GM12878 (cell line): ENCODE measurements at regions not wholly inside any gene's neighbourhood (a gene's known extent, or its start where the extent isn't known, plus 50 kb on each side); places are given as distances from the start of the nearest gene placed in this dataset.

Experiments used
- ATAC-seq: fragments of 200-7000 bp; cut with Tn5 transposase; 3 replicates; pipeline ENCODE4 v1.9.1; 2020; ENCODE audit warnings: mild to moderate bottlenecking, moderate library complexity
- BruUV-seq: library from RNA; stranded (reverse); fragments of 400-500 nt; replicated peaks from 2 replicates; lab custom pipeline; 2021; lab: Mats Ljungman, UMichigan
- CTCF ChIA-PET: fragments of 300-600 bp; sonication (Branson Sonifier 250); formaldehyde crosslinking; extraction: SDS; loops from one replicate; lab custom pipeline; 2021; ENCODE audit warnings: inconsistent platforms; lab: Yijun Ruan, JAX
- POLR2A ChIA-PET: fragments of 350-600 bp; formaldehyde crosslinking; extraction: SDS; loops from one replicate; lab custom pipeline; 2021; ENCODE audit warnings: inconsistent platforms; lab: Charles Lee
- RAD21 ChIA-PET: fragments of 300-600 bp; sonication (Branson Sonifier 250); formaldehyde crosslinking; loops from one replicate; lab custom pipeline; 2023; ENCODE audit warnings: antibody characterized with exemption; ENCODE audit not compliant: unreplicated experiment; lab: Charles Lee
- SMC1A ChIA-PET: fragments of 300-600 bp; sonication (Branson Sonifier 250); formaldehyde crosslinking; loops from one replicate; lab custom pipeline; 2023; ENCODE audit not compliant: unreplicated experiment, uncharacterized antibody; lab: Charles Lee
- DNase-seq: peaks from one replicate; pipeline ENCODE4 v3.0.0-alpha.2; 2011; ENCODE audit warnings: low read depth, low spot score
- FAIRE-seq: peaks from 3 replicates; lab custom pipeline; 2011; peaks lifted over from hg19 to GRCh38; lab: Jason Lieb, UNC
- H2AFZ ChIP-seq: 2 replicates; pipeline ENCODE4 v1.6.0; 2011; ENCODE audit warnings: low read depth, low read length, control low read depth; ENCODE audit not compliant: control insufficient read depth
- H3K27ac ChIP-seq: 2 replicates; pipeline ENCODE4 v1.5.1; 2011; ENCODE audit warnings: control low read depth; ENCODE audit not compliant: control insufficient read depth, insufficient read depth
- H3K27me3 ChIP-seq, 2 experiments: replicated peaks in 1 of 2; 2 replicates each; pipeline versions ENCODE4 v1.6.0 to v1.6.1; 2011; ENCODE audit warnings: low read length in 1 of 2; ENCODE audit not compliant: control insufficient read depth in 2 of 2, insufficient read depth in 2 of 2
- H3K36me3 ChIP-seq, 2 experiments: 2 replicates each; pipeline ENCODE4 v1.5.1; 2011; ENCODE audit warnings: low read length in 1 of 2; ENCODE audit not compliant: control insufficient read depth in 2 of 2, insufficient read depth in 2 of 2
- H3K4me1 ChIP-seq: 2 replicates; pipeline ENCODE4 v1.6.1; 2011; ENCODE audit warnings: mild to moderate bottlenecking, low read length, moderate library complexity, mixed read lengths; ENCODE audit not compliant: control insufficient read depth, insufficient read depth
- H3K4me2 ChIP-seq: 2 replicates; pipeline ENCODE4 v1.6.0; 2011; ENCODE audit warnings: control low read depth; ENCODE audit not compliant: control insufficient read depth, insufficient read depth
- H3K4me3 ChIP-seq: fragments of 200-600 bp; sonication (generic); 2 replicates; pipeline ENCODE4 v1.5.1; 2016
- H3K79me2 ChIP-seq: 2 replicates; pipeline ENCODE4 v1.6.0; 2011; ENCODE audit warnings: low read length; ENCODE audit not compliant: control insufficient read depth, insufficient read depth
- H3K9ac ChIP-seq: 2 replicates; pipeline ENCODE4 v1.8.0; 2011; ENCODE audit warnings: low read length, control low read depth, mixed read lengths; ENCODE audit not compliant: control insufficient read depth, insufficient read depth
- H3K9me3 ChIP-seq: replicated peaks from 3 replicates; pipeline ENCODE4 v1.5.1; 2011; ENCODE audit warnings: mild to moderate bottlenecking, low read length; ENCODE audit not compliant: control insufficient read depth, insufficient read depth
- H4K20me1 ChIP-seq: 2 replicates; pipeline ENCODE4 v1.6.0; 2011; ENCODE audit not compliant: control insufficient read depth, insufficient read depth
- BMI1 ChIP-seq: fragments of 450-650 bp; IDR thresholded peaks from 2 replicates; pipeline ENCODE4 v1.6.1; 2016; ENCODE audit warnings: mild to moderate bottlenecking, moderate library complexity, borderline replicate concordance
- CHD1 ChIP-seq: IDR thresholded peaks from 2 replicates; pipeline ENCODE4 v1.6.1; 2012; ENCODE audit warnings: low read depth, low read length, improper control_type of control experiment
- ESRRA ChIP-seq: IDR thresholded peaks from 2 replicates; pipeline ENCODE4 v1.6.1; 2012; ENCODE audit warnings: mild to moderate bottlenecking, low read length, improper control_type of control experiment
- FOS ChIP-seq: IDR thresholded peaks from 3 replicates; pipeline ENCODE4 v1.6.1; 2011; ENCODE audit warnings: borderline replicate concordance; ENCODE audit not compliant: insufficient read length; ENCODE audit errors: extremely low read depth
- HDGF ChIP-seq: fragments of 450-650 bp; IDR thresholded peaks from 2 replicates; pipeline ENCODE4 v1.6.1; 2016; ENCODE audit warnings: antibody characterized with exemption
- NR2C2 ChIP-seq: IDR thresholded peaks from 2 replicates; pipeline ENCODE4 v1.6.1; 2011; ENCODE audit warnings: borderline replicate concordance, low read depth; ENCODE audit not compliant: control insufficient read depth, insufficient read length
- NRF1 ChIP-seq: conservative IDR thresholded peaks from 2 replicates; pipeline ENCODE4 v1.6.1; 2011; ENCODE audit warnings: mild to moderate bottlenecking, low read depth, low read length, improper control_type of control experiment
- SMAD5 ChIP-seq: IDR thresholded peaks from 2 replicates; pipeline ENCODE4 v1.6.1; 2016; ENCODE audit warnings: antibody characterized with exemption, low read depth
- SREBF1 ChIP-seq: IDR thresholded peaks from 2 replicates; pipeline ENCODE4 v1.6.1; 2012; ENCODE audit warnings: mild to moderate bottlenecking, low read length
- WRNIP1 ChIP-seq: IDR thresholded peaks from 2 replicates; pipeline ENCODE4 v1.6.1; 2011; ENCODE audit warnings: low read depth, low read length, improper control_type of control experiment, borderline replicate concordance
- ZNF24 ChIP-seq: fragments of 450-650 bp; IDR thresholded peaks from 2 replicates; pipeline ENCODE4 v1.6.1; 2017; ENCODE audit warnings: antibody characterized with exemption, mild to moderate bottlenecking
- WGBS: methylation state at CpG from one replicate; pipeline ENCODE4 v1.1.6; 2016; ENCODE audit warnings: low lambda C conversion rate; ENCODE audit not compliant: insufficient replicate concordance, insufficient coverage; ENCODE audit errors: missing lambda C conversion rate; 5-methylcytosine and 5-hydroxymethylcytosine counted together
- in situ Hi-C: fragments of 300-500 bp; cut with MboI; formaldehyde crosslinking; loops from 9 replicates; pipeline ENCODE4 v1.14.3; 2018; ENCODE audit warnings: mixed read lengths
- intact Hi-C: fragments of 100-400 bp; cut with micrococcal nuclease; formaldehyde crosslinking; loops from one replicate; pipeline ENCODE4 v1.14.2; 2022; ENCODE audit not compliant: unreplicated experiment
- TF ChIP-seq, protein P1 (sequence below): fragments of 450-650 bp; IDR thresholded peaks from 2 replicates; pipeline ENCODE4 v1.6.1; 2016; ENCODE audit warnings: mild to moderate bottlenecking
- TF ChIP-seq, protein P2 (sequence below): IDR thresholded peaks from 2 replicates; pipeline ENCODE4 v1.6.1; 2011; ENCODE audit warnings: mild to moderate bottlenecking, low read depth, low read length, moderate library complexity; ENCODE audit not compliant: insufficient replicate concordance
- TF ChIP-seq, protein P3 (sequence below): fragments of 450-650 bp; formaldehyde crosslinking; IDR thresholded peaks from 2 replicates; pipeline ENCODE4 v1.4.0; 2022; ENCODE audit warnings: mild to moderate bottlenecking, moderate library complexity

DNA sequence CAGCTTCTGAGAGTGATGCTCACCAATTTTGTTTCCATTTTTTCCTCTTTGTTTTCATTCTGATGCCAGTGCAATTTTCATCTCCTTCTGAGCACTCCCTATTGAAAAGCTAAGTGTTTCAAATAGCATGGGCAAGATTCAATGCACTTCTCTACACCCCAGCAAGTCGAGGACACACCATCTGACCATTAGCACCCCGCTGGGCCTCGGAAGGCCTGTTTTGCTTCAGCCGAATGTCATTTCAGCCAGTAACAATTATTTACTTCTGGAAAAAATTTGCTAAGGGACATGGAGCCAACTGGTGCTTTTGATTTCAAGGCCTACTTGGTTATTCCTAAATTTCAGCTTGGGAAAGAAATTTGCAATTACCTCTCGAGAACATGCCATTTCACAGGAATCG lies 392.4 kb downstream of the RNF144A start:
- no peak for FAIRE-seq
- TF ChIP-seq, protein P1, sequence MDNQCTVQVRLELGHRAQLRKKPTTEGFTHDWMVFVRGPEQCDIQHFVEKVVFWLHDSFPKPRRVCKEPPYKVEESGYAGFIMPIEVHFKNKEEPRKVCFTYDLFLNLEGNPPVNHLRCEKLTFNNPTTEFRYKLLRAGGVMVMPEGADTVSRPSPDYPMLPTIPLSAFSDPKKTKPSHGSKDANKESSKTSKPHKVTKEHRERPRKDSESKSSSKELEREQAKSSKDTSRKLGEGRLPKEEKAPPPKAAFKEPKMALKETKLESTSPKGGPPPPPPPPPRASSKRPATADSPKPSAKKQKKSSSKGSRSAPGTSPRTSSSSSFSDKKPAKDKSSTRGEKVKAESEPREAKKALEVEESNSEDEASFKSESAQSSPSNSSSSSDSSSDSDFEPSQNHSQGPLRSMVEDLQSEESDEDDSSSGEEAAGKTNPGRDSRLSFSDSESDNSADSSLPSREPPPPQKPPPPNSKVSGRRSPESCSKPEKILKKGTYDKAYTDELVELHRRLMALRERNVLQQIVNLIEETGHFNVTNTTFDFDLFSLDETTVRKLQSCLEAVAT = no peak
- TF ChIP-seq, protein P2, sequence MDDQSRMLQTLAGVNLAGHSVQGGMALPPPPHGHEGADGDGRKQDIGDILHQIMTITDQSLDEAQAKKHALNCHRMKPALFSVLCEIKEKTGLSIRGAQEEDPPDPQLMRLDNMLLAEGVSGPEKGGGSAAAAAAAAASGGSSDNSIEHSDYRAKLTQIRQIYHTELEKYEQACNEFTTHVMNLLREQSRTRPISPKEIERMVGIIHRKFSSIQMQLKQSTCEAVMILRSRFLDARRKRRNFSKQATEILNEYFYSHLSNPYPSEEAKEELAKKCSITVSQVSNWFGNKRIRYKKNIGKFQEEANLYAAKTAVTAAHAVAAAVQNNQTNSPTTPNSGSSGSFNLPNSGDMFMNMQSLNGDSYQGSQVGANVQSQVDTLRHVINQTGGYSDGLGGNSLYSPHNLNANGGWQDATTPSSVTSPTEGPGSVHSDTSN = no peak
- TF ChIP-seq HDGF = no peak
- no peak for TF ChIP-seq ZNF24
- no peak for TF ChIP-seq CHD1
- TF ChIP-seq NRF1 = no peak
- TF ChIP-seq, protein P3, sequence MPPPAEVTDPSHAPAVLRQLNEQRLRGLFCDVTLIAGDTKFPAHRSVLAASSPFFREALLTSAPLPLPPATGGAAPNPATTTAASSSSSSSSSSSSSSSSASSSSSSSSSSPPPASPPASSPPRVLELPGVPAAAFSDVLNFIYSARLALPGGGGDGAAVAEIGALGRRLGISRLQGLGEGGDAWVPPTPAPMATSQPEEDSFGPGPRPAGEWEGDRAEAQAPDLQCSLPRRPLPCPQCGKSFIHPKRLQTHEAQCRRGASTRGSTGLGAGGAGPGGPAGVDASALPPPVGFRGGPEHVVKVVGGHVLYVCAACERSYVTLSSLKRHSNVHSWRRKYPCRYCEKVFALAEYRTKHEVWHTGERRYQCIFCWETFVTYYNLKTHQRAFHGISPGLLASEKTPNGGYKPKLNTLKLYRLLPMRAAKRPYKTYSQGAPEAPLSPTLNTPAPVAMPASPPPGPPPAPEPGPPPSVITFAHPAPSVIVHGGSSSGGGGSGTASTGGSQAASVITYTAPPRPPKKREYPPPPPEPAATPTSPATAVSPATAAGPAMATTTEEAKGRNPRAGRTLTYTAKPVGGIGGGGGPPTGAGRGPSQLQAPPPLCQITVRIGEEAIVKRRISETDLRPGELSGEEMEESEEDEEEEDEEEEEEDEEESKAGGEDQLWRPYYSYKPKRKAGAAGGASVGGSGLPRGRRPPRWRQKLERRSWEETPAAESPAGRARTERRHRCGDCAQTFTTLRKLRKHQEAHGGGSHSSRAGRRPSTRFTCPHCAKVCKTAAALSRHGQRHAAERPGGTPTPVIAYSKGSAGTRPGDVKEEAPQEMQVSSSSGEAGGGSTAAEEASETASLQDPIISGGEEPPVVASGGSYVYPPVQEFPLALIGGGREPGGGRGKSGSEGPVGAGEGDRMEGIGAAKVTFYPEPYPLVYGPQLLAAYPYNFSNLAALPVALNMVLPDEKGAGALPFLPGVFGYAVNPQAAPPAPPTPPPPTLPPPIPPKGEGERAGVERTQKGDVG (CRISPR knock-in tag) = no peak
- TF ChIP-seq WRNIP1 = no peak
- no peak for TF ChIP-seq BMI1
- TF ChIP-seq NR2C2 = no peak
- no peak for TF ChIP-seq SREBF1
- TF ChIP-seq ESRRA = no peak
- TF ChIP-seq FOS = no peak
- TF ChIP-seq SMAD5 = no peak
- no peak for DNase-seq
- SMC1A ChIA-PET = no interaction called here
- no peak overlapping the region for H2AFZ ChIP-seq
- no peaks in the 10 kb centered on the region for H3K9me3 ChIP-seq
- H3K27me3 ChIP-seq = no peaks in the 10 kb centered on the region
- no TSS peak for BruUV-seq
- no peak overlapping the region for H3K4me2 ChIP-seq
- no peak overlapping the region for H3K4me3 ChIP-seq
- no peaks in the 10 kb centered on the region for H4K20me1 ChIP-seq
- POLR2A ChIA-PET = interaction anchor here (0.6 kb wide), 1 partner anchor 213 kb away, joined by 3 read pairs; no protein-coding TSS in a partner anchor
- RAD21 ChIA-PET = interaction anchor here (0.7 kb wide), 1 partner anchor 106 kb away, joined by 4 read pairs; no protein-coding TSS in a partner anchor
- intact Hi-C loops = no loop called here
- H3K79me2 ChIP-seq = no peaks in the 10 kb centered on the region
- H3K4me1 ChIP-seq = no peaks in the 10 kb centered on the region
- H3K27ac ChIP-seq = no peak overlapping the region
- H3K36me3 ChIP-seq = no peaks in the 10 kb centered on the region
- in situ Hi-C loops = no loop called here
- no peak overlapping the region for H3K9ac ChIP-seq
- CTCF ChIA-PET = interaction anchor here (1.2 kb wide), 1 partner anchor 316 kb away, joined by 3 read pairs; no protein-coding TSS in a partner anchor
- ATAC-seq = no peak
- WGBS = 54% methylated on average over 6 of the region's 6 CpGs
